Vagina (tissue), 2 donors: ENCODE measurements at regions not wholly inside any gene's neighbourhood (a gene's known extent, or its start where the extent isn't known, plus 50 kb on each side); places are given as distances from the start of the nearest gene placed in this dataset.

Source experiments
- DNase-seq, 2 donors: peaks; one replicate each; pipeline ENCODE4 v3.0.0-alpha.2; 2017; ENCODE audit errors: extremely low spot score in 2 of 2
- H3K27ac ChIP-seq: fragments of 200-600 bp; sonication (generic); one replicate; pipeline ENCODE4 v1.5.1; 2019
- H3K27me3 ChIP-seq: fragments of 200-600 bp; sonication (generic); one replicate; pipeline ENCODE4 v1.5.1; 2019
- H3K36me3 ChIP-seq, 2 donors: fragments of 200-600 bp; sonication (generic); one replicate each; pipeline ENCODE4 v1.5.1; 2017 to 2019
- H3K4me1 ChIP-seq: fragments of 200-600 bp; sonication (generic); one replicate; pipeline ENCODE4 v1.5.1; 2019
- H3K4me3 ChIP-seq, 2 donors: fragments of 200-600 bp; sonication (generic); 1 replicate in 1 of 2; 2 replicates in 1 of 2; pipeline ENCODE4 v1.5.1; 2016 to 2019
- H3K9me3 ChIP-seq: fragments of 200-600 bp; sonication (generic); one replicate; pipeline ENCODE4 v1.5.1; 2019
- POLR2A ChIP-seq, 2 donors: fragments of 450-650 bp; IDR thresholded peaks; one replicate each; pipeline ENCODE4 v1.6.1; 2017; ENCODE audit warnings: antibody characterized with exemption in 2 of 2, mild to moderate bottlenecking in 2 of 2, moderate library complexity in 2 of 2
- POLR2AphosphoS5 ChIP-seq, 2 donors: sonication (generic); formaldehyde crosslinking; IDR thresholded peaks; one replicate each; pipeline ENCODE4 v1.9.0; 2017; ENCODE audit warnings: antibody characterized with exemption in 2 of 2, mild to moderate bottlenecking in 2 of 2, low read depth in 1 of 2; ENCODE audit not compliant: insufficient read depth in 1 of 2
- intact Hi-C: fragments of 100-400 bp; cut with DNase I; formaldehyde crosslinking; loops from one replicate; pipeline ENCODE4 v1.15.1; 2023
- TF ChIP-seq, protein P1 (sequence below), 3 experiments: fragments of 450-650 bp in 2 of 3; fragments of 200-600 bp in 1 of 3; sonication (generic) in 1 of 3; IDR thresholded peaks; one replicate each; pipeline ENCODE4 v1.5.1; 2017 to 2019; ENCODE audit warnings: antibody characterized with exemption in 3 of 3, mild to moderate bottlenecking in 2 of 3, moderate library complexity in 2 of 3

DNA sequence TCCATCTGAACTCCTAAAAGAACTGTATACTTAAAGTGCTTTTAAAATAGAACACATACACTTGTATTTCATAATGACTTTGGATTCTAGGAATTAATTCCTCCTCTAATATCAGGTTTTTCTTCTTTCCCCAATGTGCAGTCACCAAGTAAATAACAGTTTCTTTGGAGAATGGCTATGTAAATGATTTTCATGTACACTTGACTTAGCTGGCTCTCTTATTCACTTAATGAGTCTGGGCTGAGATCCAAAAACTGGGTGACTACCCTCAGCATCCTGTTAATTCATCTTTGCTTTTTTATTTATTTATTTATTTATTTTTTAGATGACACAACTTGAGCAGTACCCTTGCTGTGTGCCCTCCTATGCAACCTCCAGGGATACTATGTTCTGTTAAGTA lies 1003.7 kb downstream of the SLITRK1 start:
- no peak overlapping the region for H3K4me3 ChIP-seq
- intact Hi-C loops = no loop called here
- no peak for DNase-seq
- H3K27ac ChIP-seq = no peak overlapping the region
- H3K4me1 ChIP-seq = no peaks in the 10 kb centered on the region
- H3K27me3 ChIP-seq = no peaks in the 10 kb centered on the region
- TF ChIP-seq POLR2AphosphoS5 (IDR thresholded peaks at IDR 0.05; ENCODE audit: insufficient read depth in 1 of 2, low read depth in 1 of 2) = no peak
- no peak for TF ChIP-seq POLR2A (IDR thresholded peaks at IDR 0.05)
- TF ChIP-seq, protein P1, sequence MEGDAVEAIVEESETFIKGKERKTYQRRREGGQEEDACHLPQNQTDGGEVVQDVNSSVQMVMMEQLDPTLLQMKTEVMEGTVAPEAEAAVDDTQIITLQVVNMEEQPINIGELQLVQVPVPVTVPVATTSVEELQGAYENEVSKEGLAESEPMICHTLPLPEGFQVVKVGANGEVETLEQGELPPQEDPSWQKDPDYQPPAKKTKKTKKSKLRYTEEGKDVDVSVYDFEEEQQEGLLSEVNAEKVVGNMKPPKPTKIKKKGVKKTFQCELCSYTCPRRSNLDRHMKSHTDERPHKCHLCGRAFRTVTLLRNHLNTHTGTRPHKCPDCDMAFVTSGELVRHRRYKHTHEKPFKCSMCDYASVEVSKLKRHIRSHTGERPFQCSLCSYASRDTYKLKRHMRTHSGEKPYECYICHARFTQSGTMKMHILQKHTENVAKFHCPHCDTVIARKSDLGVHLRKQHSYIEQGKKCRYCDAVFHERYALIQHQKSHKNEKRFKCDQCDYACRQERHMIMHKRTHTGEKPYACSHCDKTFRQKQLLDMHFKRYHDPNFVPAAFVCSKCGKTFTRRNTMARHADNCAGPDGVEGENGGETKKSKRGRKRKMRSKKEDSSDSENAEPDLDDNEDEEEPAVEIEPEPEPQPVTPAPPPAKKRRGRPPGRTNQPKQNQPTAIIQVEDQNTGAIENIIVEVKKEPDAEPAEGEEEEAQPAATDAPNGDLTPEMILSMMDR (IDR thresholded peaks at IDR 0.05) = no peak
- no peaks in the 10 kb centered on the region for H3K9me3 ChIP-seq
- H3K36me3 ChIP-seq = no peaks in the 10 kb centered on the region

GRCh38 chr13:82867284-82867683 lies 1015.0 kb downstream of the SLITRK1 start:
- Histone ChIP-seq H3K27ac (no peak overlapping the region), H3K4me1 (no peaks in the 10 kb centered on the region), H3K36me3 (no peaks in the 10 kb centered on the region), H3K9me3 (no peaks in the 10 kb centered on the region), H3K4me3 (no peak overlapping the region), H3K27me3 (no peaks in the 10 kb centered on the region)
- no peak for DNase-seq
- intact Hi-C loops = no loop called here
- TF ChIP-seq, protein P1 (IDR thresholded peaks at IDR 0.05) = no peak
- TF ChIP-seq POLR2AphosphoS5 (IDR thresholded peaks at IDR 0.05; ENCODE audit: insufficient read depth in 1 of 2, low read depth in 1 of 2) = no peak
- no peak for TF ChIP-seq POLR2A (IDR thresholded peaks at IDR 0.05)

GRCh38 chr13:82850644-82851043 lies 1031.6 kb downstream of the SLITRK1 start:
- Histone ChIP-seq H3K4me3 (no peak overlapping the region), H3K9me3 (no peaks in the 10 kb centered on the region), H3K27me3 (no peaks in the 10 kb centered on the region), H3K27ac (no peak overlapping the region), H3K4me1 (no peaks in the 10 kb centered on the region), H3K36me3 (no peaks in the 10 kb centered on the region)
- TF ChIP-seq, protein P1 (IDR thresholded peaks at IDR 0.05) = no peak
- TF ChIP-seq POLR2A (IDR thresholded peaks at IDR 0.05) (no peak), POLR2AphosphoS5 (IDR thresholded peaks at IDR 0.05; ENCODE audit: insufficient read depth in 1 of 2, low read depth in 1 of 2) (no peak)
- no peak for DNase-seq
- intact Hi-C loops = no loop called here

DNA sequence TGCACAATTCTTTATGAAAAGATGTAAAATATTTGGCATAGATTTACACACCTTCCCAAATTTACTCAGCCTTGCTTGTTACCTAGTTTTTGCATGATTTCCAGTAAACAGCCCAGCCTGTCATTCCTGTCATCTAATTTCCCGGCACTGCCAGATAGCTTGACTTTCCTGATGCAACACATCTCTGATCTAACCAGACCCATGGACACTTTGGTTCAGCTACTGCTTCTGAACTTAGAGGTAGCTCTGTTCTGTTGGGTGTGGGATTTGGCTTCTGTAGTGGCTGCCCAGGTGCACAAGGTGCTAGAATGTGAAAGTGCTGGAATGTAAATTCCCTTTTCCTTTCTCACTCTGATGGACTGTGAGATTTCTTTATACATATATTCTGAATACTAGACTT lies 1033.5 kb downstream of the SLITRK1 start:
- H3K4me1 ChIP-seq = no peaks in the 10 kb centered on the region
- no peaks in the 10 kb centered on the region for H3K9me3 ChIP-seq
- no peak overlapping the region for H3K27ac ChIP-seq
- H3K36me3 ChIP-seq = no peaks in the 10 kb centered on the region
- TF ChIP-seq POLR2AphosphoS5 (IDR thresholded peaks at IDR 0.05; ENCODE audit: insufficient read depth in 1 of 2, low read depth in 1 of 2) (no peak), POLR2A (IDR thresholded peaks at IDR 0.05) (no peak)
- TF ChIP-seq, protein P1 (IDR thresholded peaks at IDR 0.05) = no peak
- intact Hi-C loops = no loop called here
- H3K27me3 ChIP-seq = no peaks in the 10 kb centered on the region
- DNase-seq = no peak
- H3K4me3 ChIP-seq = no peak overlapping the region

DNA sequence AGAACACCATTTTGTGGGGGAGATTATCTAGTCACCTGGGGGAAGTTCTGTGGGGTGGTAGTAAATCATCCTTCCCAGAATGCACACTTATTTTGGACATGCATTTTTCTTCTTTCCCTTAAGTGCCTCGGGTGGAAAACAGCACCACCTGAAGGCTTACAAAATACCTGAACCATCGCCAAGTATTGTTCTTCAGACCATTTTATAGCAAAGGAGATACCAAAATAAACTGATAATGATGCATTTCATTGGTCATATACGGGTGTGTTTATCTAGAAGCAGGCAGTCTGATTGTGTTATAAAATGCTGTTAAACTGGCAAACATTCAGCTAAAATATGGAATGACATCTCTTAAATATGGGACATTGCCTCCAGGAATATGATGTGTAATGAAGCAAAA lies 1034.7 kb downstream of the SLITRK1 start:
- no peak overlapping the region for H3K4me3 ChIP-seq
- TF ChIP-seq POLR2AphosphoS5 (IDR thresholded peaks at IDR 0.05; ENCODE audit: insufficient read depth in 1 of 2, low read depth in 1 of 2) = no peak
- TF ChIP-seq POLR2A (IDR thresholded peaks at IDR 0.05) = no peak
- TF ChIP-seq, protein P1 (IDR thresholded peaks at IDR 0.05) = no peak
- intact Hi-C loops = no loop called here
- no peaks in the 10 kb centered on the region for H3K36me3 ChIP-seq
- H3K27me3 ChIP-seq = no peaks in the 10 kb centered on the region
- H3K9me3 ChIP-seq = no peaks in the 10 kb centered on the region
- no peak overlapping the region for H3K27ac ChIP-seq
- no peak for DNase-seq
- H3K4me1 ChIP-seq = no peaks in the 10 kb centered on the region
